Activated CD4-positive, alpha-beta T cell treated with anti-CD3 and anti-CD28 coated beads, Interleukin-2, amount 50 U/mL, for 1 hour (primary cell): ENCODE measurements at regions not wholly inside any gene's neighbourhood (a gene's known extent, or its start where the extent isn't known, plus 50 kb on each side); places are given as distances from the start of the nearest gene placed in this dataset.

Experiments
- DNase-seq: peaks from one replicate; pipeline ENCODE4 v3.0.0-alpha.2; 2020

GRCh38 chr16:59758848-59759247, 1024.7 kb upstream of the GOT2 start:
- no peak for DNase-seq

- DNase-seq = no peak
These were observed 1020.7 kb upstream of the GOT2 start for GRCh38 chr16:59754854-59755253.

GRCh38 chr16:59749662-59750336, 1015.7 kb upstream of the GOT2 start:
- DNase-seq = no peak

DNA sequence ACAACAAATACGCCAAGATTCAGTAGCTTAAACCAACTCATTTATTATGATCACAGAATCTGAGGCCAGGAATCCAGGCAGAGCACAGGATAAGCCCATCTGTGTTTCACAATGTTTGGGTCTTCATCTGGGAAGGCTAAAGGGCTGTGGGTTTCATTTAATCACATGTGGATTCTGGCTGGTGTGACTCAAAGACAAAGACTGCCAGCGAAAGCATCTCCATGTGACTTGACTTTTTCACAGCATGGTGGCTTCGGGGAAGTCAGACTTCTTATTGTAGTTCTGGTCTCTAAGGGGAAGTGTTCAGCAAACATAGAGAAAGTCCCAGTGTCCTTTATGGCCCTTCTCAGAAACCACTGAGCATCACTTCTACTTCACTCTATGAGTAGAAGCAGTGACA, 1014.4 kb upstream of the GOT2 start:
- no peak for DNase-seq

DNA sequence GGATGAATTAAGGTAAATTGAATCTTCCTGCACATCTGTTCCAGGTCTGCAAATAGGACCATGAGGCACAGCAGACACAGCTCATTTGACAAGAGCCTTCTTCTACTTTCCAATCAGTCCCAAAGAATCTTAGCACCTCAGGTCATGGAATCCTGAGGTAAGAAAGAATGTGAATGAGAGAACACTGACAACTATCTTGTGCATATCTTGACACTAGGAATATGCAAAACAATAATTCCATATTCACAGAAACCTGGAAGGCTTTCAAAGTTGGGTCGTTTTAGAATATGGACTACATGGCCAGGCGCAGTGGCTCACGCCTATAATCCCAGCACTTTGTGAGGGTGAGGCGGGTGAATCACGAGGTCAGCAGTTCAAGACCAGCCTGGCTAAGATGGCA, 1009.4 kb upstream of the GOT2 start:
- no peak for DNase-seq

GRCh38 chr16:59740858-59741257, 1006.7 kb upstream of the GOT2 start:
- no peak for DNase-seq

GRCh38 chr16:59737274-59737673, 1003.2 kb upstream of the GOT2 start:
- DNase-seq = no peak

GRCh38 chr16:59733321-59733720, 999.2 kb upstream of the GOT2 start:
- no peak for DNase-seq

DNA sequence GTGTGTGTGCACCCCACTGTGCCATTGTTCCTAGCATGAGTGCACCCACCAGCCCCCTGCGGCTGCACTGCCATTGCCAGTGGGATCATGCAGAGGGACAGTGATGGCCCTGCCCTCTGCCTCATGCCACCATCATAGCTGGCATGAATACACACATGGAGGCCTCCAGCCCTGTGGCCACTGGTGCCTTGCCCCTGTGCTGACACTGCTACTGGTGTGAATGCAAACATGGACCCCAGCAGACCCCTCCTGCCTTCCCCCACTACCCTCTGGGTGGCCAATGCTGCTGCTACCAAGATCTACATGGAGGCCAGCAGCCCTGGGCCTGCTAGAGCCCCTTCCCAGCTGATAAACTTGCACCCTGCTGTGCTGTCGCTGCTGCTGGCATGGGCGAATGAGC, 995.5 kb upstream of the GOT2 start:
- DNase-seq = no peak

GRCh38 chr16:59719121-59719520, 985.0 kb upstream of the GOT2 start:
- DNase-seq = no peak

- DNase-seq = no peak
These were observed 973.5 kb upstream of the GOT2 start for GRCh38 chr16:59707436-59708226.

- no peak for DNase-seq
These were observed 968.1 kb upstream of the GOT2 start for GRCh38 chr16:59701963-59702930.

GRCh38 chr16:59699786-59700185, 965.7 kb upstream of the GOT2 start:
- no peak for DNase-seq

- no peak for DNase-seq
These were observed 964.4 kb upstream of the GOT2 start for GRCh38 chr16:59698346-59699020.

- no peak for DNase-seq
These were observed 963.6 kb upstream of the GOT2 start for GRCh38 chr16:59697761-59698160.

DNA sequence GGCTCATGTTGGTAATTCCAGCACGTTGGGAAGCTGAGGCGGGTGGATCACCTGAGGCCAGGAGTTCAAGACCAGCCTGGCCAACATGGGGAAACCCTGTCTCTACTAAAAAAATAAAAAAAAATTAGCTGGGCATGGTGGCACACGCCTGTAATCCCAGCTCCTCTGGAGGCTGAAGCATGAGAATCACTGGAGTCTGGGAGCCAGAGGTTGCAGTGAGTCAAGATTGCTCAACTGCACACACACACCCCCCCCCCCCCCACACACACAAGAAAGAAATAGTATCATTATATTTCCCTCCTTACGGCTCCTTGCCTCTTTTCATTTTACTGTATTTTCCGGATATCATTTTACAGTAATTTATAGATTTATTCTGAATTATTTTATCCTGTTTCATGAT, 963.1 kb upstream of the GOT2 start:
- no peak for DNase-seq

GRCh38 chr16:59696495-59696894, 962.4 kb upstream of the GOT2 start:
- no peak for DNase-seq

DNA sequence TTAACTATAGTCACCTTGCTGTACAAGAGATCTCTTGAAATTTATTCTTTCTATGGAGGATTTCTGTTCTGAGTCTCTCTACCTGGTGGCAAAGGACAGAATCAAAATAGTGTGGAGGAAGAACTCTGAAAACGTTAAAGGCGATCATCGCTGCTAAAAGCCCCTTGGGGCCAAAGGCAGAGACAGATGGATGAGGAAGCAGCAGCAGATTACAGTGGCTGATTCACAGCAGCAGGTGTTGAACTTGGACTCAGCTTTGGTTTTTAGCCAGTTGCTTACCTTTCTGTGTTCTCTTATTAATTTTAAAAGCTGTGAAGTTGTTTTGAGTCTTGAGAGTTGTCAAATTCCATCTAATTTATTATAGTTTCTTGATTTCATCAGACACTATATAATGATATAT, 956.1 kb upstream of the GOT2 start:
- no peak for DNase-seq

DNA sequence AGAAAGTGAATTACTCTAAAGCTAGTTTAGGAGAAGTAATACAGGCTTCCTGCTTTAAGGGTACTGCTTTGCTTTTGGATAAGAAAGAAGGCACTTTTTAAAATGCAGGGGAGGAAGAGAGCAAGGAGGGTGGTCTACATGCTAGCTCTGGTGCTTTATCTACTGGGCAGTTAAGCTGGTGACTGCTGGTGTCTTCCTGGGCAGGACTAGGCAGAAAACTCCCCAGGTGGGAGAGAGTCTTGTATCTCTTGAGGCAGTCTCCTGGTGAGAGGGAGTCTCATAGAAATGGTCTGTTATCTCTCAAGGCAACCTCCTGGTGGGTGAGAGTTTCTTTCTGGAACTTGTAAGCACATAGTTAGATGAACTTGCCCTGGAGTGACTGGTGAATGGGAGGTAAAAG, 953.9 kb upstream of the GOT2 start:
- no peak for DNase-seq

DNA sequence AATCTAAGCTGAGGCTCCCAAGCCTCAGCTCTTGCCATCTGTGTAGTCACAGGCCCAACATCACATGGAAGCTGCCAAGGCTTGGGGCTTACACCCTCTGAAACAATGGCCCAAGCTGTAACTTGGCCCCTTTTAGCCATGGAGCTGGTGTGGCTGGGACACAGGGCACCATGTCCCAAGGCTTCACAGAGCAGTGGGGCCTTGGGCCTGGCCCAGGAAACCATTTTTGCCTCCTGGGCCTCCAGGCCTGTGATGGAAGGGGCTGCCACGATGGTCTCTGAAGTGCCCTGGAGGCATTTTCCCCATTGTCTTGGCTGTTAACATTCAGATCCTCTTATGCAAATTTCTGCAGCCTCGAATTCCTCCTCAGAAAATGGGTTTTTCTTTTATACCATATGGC, 952.3 kb upstream of the GOT2 start:
- DNase-seq = no peak

- no peak for DNase-seq
These were observed 950.8 kb upstream of the GOT2 start for GRCh38 chr16:59684911-59685310.

GRCh38 chr16:59683709-59684108, 949.6 kb upstream of the GOT2 start:
- DNase-seq = no peak
